Naive thymus-derived CD4-positive, alpha-beta T cell (primary cell): ENCODE measurements at regions not wholly inside any gene's neighbourhood (a gene's known extent, or its start where the extent isn't known, plus 50 kb on each side); places are given as distances from the start of the nearest gene placed in this dataset.

ENCODE experiments used
- ATAC-seq: fragments of 150-1000 bp; cut with Tn5 transposase; 2 replicates; pipeline ENCODE4 v1.10.0; 2021; ENCODE audit warnings: mild to moderate bottlenecking, moderate library complexity
- CTCF ChIA-PET: fragments of 350-600 bp; sonication (Branson Sonifier 250); formaldehyde crosslinking; loops from one replicate; lab custom pipeline; 2021; ENCODE audit warnings: antibody characterized with exemption; lab: Charles Lee
- POLR2A ChIA-PET: fragments of 350-600 bp; sonication (Branson Sonifier 250); formaldehyde crosslinking; loops from one replicate; lab custom pipeline; 2021; ENCODE audit warnings: antibody characterized with exemption, inconsistent platforms; lab: Charles Lee
- DNase-seq, 9 donors: peaks; one replicate each; pipeline versions ENCODE4 v3.0.0 to v3.0.0-alpha.2; 2020 to 2022; ENCODE audit warnings: mixed read lengths in 1 of 9
- H3K27ac ChIP-seq: one replicate; pipeline ENCODE4 v1.7.0; 2013; ENCODE audit warnings: mild to moderate bottlenecking, low read depth, low read length, moderate library complexity
- H3K27me3 ChIP-seq, 2 donors: one replicate each; pipeline ENCODE4 v1.7.0; 2013; ENCODE audit warnings: low read length in 2 of 2, mild to moderate bottlenecking in 2 of 2, moderate library complexity in 2 of 2; ENCODE audit not compliant: control insufficient read depth in 2 of 2, insufficient read depth in 2 of 2
- H3K36me3 ChIP-seq, 3 experiments: 1 replicate in 2 of 3; 2 replicates in 1 of 3; pipeline ENCODE4 v1.7.0; 2013; ENCODE audit warnings: low read length in 3 of 3, mild to moderate bottlenecking in 3 of 3, moderate library complexity in 1 of 3; ENCODE audit not compliant: insufficient read depth in 3 of 3, control insufficient read depth in 2 of 3
- H3K4me1 ChIP-seq, 2 donors: one replicate each; pipeline ENCODE4 v1.7.0; 2013; ENCODE audit warnings: low read length in 2 of 2, mild to moderate bottlenecking in 2 of 2, moderate library complexity in 1 of 2; ENCODE audit not compliant: control insufficient read depth in 2 of 2, insufficient read depth in 2 of 2
- H3K4me3 ChIP-seq: 2 replicates; pipeline ENCODE4 v1.7.0; 2013; ENCODE audit warnings: mild to moderate bottlenecking, low read length
- H3K9me3 ChIP-seq, 3 experiments: 1 replicate in 2 of 3; 2 replicates in 1 of 3; pipeline ENCODE4 v1.7.0; 2013; ENCODE audit warnings: low read length in 3 of 3; ENCODE audit not compliant: control insufficient read depth in 2 of 3
- H3K27ac Mint-ChIP-seq, 9 donors: one replicate each; pipeline ENCODE4 v1.8.0; 2020 to 2022; ENCODE audit warnings: mixed read lengths in 9 of 9, mild to moderate bottlenecking in 8 of 9, moderate library complexity in 5 of 9, inconsistent platforms in 2 of 9
- H3K27me3 Mint-ChIP-seq, 5 donors: one replicate each; pipeline ENCODE4 v1.8.0; 2021 to 2022; ENCODE audit warnings: mixed read lengths in 5 of 5, mild to moderate bottlenecking in 1 of 5
- H3K36me3 Mint-ChIP-seq, 5 donors: one replicate each; pipeline ENCODE4 v1.8.0; 2020 to 2022; ENCODE audit warnings: mixed read lengths in 5 of 5, mild to moderate bottlenecking in 3 of 5, inconsistent platforms in 1 of 5
- H3K4me1 Mint-ChIP-seq, 7 donors: one replicate each; pipeline ENCODE4 v1.8.0; 2020 to 2022; ENCODE audit warnings: mixed read lengths in 7 of 7, mild to moderate bottlenecking in 3 of 7, inconsistent platforms in 1 of 7
- H3K4me3 Mint-ChIP-seq, 10 donors: one replicate each; pipeline ENCODE4 v1.8.0; 2020 to 2022; ENCODE audit warnings: mild to moderate bottlenecking in 10 of 10, mixed read lengths in 10 of 10, moderate library complexity in 6 of 10, inconsistent platforms in 2 of 10
- H3K9me3 Mint-ChIP-seq, 11 donors: one replicate each; pipeline ENCODE4 v1.8.0; 2020 to 2022; ENCODE audit warnings: mixed read lengths in 11 of 11, mild to moderate bottlenecking in 4 of 11, inconsistent platforms in 1 of 11, moderate library complexity in 1 of 11
- intact Hi-C, 2 donors: fragments of 100-400 bp; cut with micrococcal nuclease; formaldehyde crosslinking; loops; one replicate each; pipeline ENCODE4 v1.15.1; 2023

GRCh38 chr13:66021846-66022245, 1208.3 kb downstream of the PCDH9 start:
- Histone ChIP-seq H3K9me3 (no peaks in the 10 kb centered on the region), H3K4me1 (no peaks in the 10 kb centered on the region), H3K27me3 (no peaks in the 10 kb centered on the region), H3K4me3 (no peak overlapping the region), H3K36me3 (no peaks in the 10 kb centered on the region), H3K27ac (no peak overlapping the region)
- POLR2A ChIA-PET: no interaction called here
- no peak for DNase-seq
- intact Hi-C loops: no loop called here
- H3K27ac Mint-ChIP-seq: no peak overlapping the region
- H3K27me3 Mint-ChIP-seq: no peaks in the 10 kb centered on the region
- H3K4me1 Mint-ChIP-seq: no peaks in the 10 kb centered on the region
- CTCF ChIA-PET: no interaction called here
- no peak overlapping the region for H3K4me3 Mint-ChIP-seq
- peaks cover 0 to 5% (median 0%) of the 10 kb centered on the region in 11 donors for H3K9me3 Mint-ChIP-seq
- ATAC-seq: no peak
- H3K36me3 Mint-ChIP-seq: no peaks in the 10 kb centered on the region

- H3K4me3 ChIP-seq: no peak overlapping the region
- H3K27me3 Mint-ChIP-seq: no peaks in the 10 kb centered on the region
- no peaks in the 10 kb centered on the region for H3K36me3 ChIP-seq
- ChIA-PET POLR2A (no interaction called here), CTCF (no interaction called here)
- no peak overlapping the region for H3K4me3 Mint-ChIP-seq
- H3K27ac ChIP-seq: no peak overlapping the region
- H3K27ac Mint-ChIP-seq: no peak overlapping the region
- DNase-seq (no peak), ATAC-seq (no peak)
- no peaks in the 10 kb centered on the region for H3K36me3 Mint-ChIP-seq
- H3K9me3 ChIP-seq: no peaks in the 10 kb centered on the region
- H3K4me1 ChIP-seq: no peaks in the 10 kb centered on the region
- no peaks in the 10 kb centered on the region for H3K27me3 ChIP-seq
- no peaks in the 10 kb centered on the region for H3K4me1 Mint-ChIP-seq
- peaks cover 0 to 5% (median 3%) of the 10 kb centered on the region in 11 donors for H3K9me3 Mint-ChIP-seq
- intact Hi-C loops: no loop called here
Measured at GRCh38 chr13:66014771-66015170, 1215.4 kb downstream of the PCDH9 start.

GRCh38 chr13:66009241-66009640, 1220.9 kb downstream of the PCDH9 start:
- intact Hi-C loops: no loop called here

GRCh38 chr13:66003558-66003957, 1226.6 kb downstream of the PCDH9 start:
- ChIA-PET POLR2A (no interaction called here), CTCF (no interaction called here)
- Histone ChIP-seq H3K9me3 (no peaks in the 10 kb centered on the region), H3K27ac (no peak overlapping the region), H3K36me3 (no peaks in the 10 kb centered on the region), H3K4me1 (no peaks in the 10 kb centered on the region), H3K27me3 (no peaks in the 10 kb centered on the region), H3K4me3 (no peak overlapping the region)
- ATAC-seq (no peak), DNase-seq (no peak)
- no peaks in the 10 kb centered on the region for H3K4me1 Mint-ChIP-seq
- H3K27me3 Mint-ChIP-seq: no peaks in the 10 kb centered on the region
- no peak overlapping the region for H3K4me3 Mint-ChIP-seq
- no peaks in the 10 kb centered on the region for H3K36me3 Mint-ChIP-seq
- no peak overlapping the region for H3K27ac Mint-ChIP-seq
- H3K9me3 Mint-ChIP-seq: peaks cover 1 to 24% (median 8%) of the 10 kb centered on the region in 11 donors
- intact Hi-C loops: no loop called here

More at GRCh38 chr13:66009241-66009640, 1220.9 kb downstream of the PCDH9 start:
- H3K27me3 ChIP-seq: no peaks in the 10 kb centered on the region
- DNase-seq: no peak
- Mint-ChIP-seq H3K27ac (no peak overlapping the region), H3K9me3 (peaks cover 0 to 10% (median 5%) of the 10 kb centered on the region in 11 donors), H3K27me3 (no peaks in the 10 kb centered on the region), H3K4me3 (no peak overlapping the region), H3K36me3 (no peaks in the 10 kb centered on the region), H3K4me1 (no peaks in the 10 kb centered on the region)
- ChIA-PET CTCF (no interaction called here), POLR2A (no interaction called here)
- H3K4me3 ChIP-seq: no peak overlapping the region
- no peak for ATAC-seq
- H3K4me1 ChIP-seq: no peaks in the 10 kb centered on the region
- no peaks in the 10 kb centered on the region for H3K9me3 ChIP-seq
- H3K27ac ChIP-seq: no peak overlapping the region
- no peaks in the 10 kb centered on the region for H3K36me3 ChIP-seq

- H3K27me3 Mint-ChIP-seq: no peaks in the 10 kb centered on the region
- Histone ChIP-seq H3K4me3 (no peak overlapping the region), H3K27ac (no peak overlapping the region), H3K4me1 (no peaks in the 10 kb centered on the region), H3K27me3 (no peaks in the 10 kb centered on the region), H3K9me3 (no peaks in the 10 kb centered on the region), H3K36me3 (no peaks in the 10 kb centered on the region)
- no peak overlapping the region for H3K4me3 Mint-ChIP-seq
- H3K9me3 Mint-ChIP-seq: peaks cover 1 to 34% (median 7%) of the 10 kb centered on the region in 11 donors
- intact Hi-C loops: no loop called here
- ATAC-seq: no peak
- no peak overlapping the region for H3K27ac Mint-ChIP-seq
- ChIA-PET POLR2A (no interaction called here), CTCF (no interaction called here)
- no peak for DNase-seq
- no peaks in the 10 kb centered on the region for H3K36me3 Mint-ChIP-seq
- no peaks in the 10 kb centered on the region for H3K4me1 Mint-ChIP-seq
Measured at GRCh38 chr13:66001140-66001539, 1229.0 kb downstream of the PCDH9 start.

GRCh38 chr13:65999411-65999810, 1230.7 kb downstream of the PCDH9 start:
- DNase-seq (no peak), ATAC-seq (no peak)
- H3K4me3 ChIP-seq: no peak overlapping the region
- Mint-ChIP-seq H3K27ac (no peak overlapping the region), H3K36me3 (no peaks in the 10 kb centered on the region), H3K27me3 (no peaks in the 10 kb centered on the region), H3K9me3 (peaks cover 0 to 25% (median 5%) of the 10 kb centered on the region in 11 donors), H3K4me1 (no peaks in the 10 kb centered on the region), H3K4me3 (no peak overlapping the region)
- no peaks in the 10 kb centered on the region for H3K27me3 ChIP-seq
- H3K36me3 ChIP-seq: no peaks in the 10 kb centered on the region
- H3K4me1 ChIP-seq: no peaks in the 10 kb centered on the region
- no peak overlapping the region for H3K27ac ChIP-seq
- CTCF ChIA-PET: no interaction called here
- POLR2A ChIA-PET: interaction anchor here (0.6 kb wide), 1 partner anchor 18 kb away, joined by 3 read pairs; no protein-coding TSS in a partner anchor
- H3K9me3 ChIP-seq: no peaks in the 10 kb centered on the region
- intact Hi-C loops: no loop called here

- Histone ChIP-seq H3K4me3 (no peak overlapping the region), H3K36me3 (no peaks in the 10 kb centered on the region), H3K27ac (no peak overlapping the region), H3K27me3 (no peaks in the 10 kb centered on the region), H3K4me1 (no peaks in the 10 kb centered on the region), H3K9me3 (no peaks in the 10 kb centered on the region)
- intact Hi-C loops: no loop called here
- DNase-seq (no peak), ATAC-seq (no peak)
- ChIA-PET POLR2A (no interaction called here), CTCF (no interaction called here)
- H3K4me1 Mint-ChIP-seq: no peaks in the 10 kb centered on the region
- H3K27ac Mint-ChIP-seq: no peak overlapping the region
- H3K4me3 Mint-ChIP-seq: no peak overlapping the region
- no peaks in the 10 kb centered on the region for H3K27me3 Mint-ChIP-seq
- H3K36me3 Mint-ChIP-seq: no peaks in the 10 kb centered on the region
- H3K9me3 Mint-ChIP-seq: peaks cover 0 to 11% (median 2%) of the 10 kb centered on the region in 11 donors
Measured at GRCh38 chr13:65990684-65991083, 1239.5 kb downstream of the PCDH9 start.
